Mammary epithelial cell (primary cell): ENCODE measurements at regions not wholly inside any gene's neighbourhood (a gene's known extent, or its start where the extent isn't known, plus 50 kb on each side); places are given as distances from the start of the nearest gene placed in this dataset.
"Not testable (repeated sequence)": the region's sequence is repeated elsewhere in the genome, so short reads cannot be mapped to it uniquely, and the experiment has no call there.

Experiments used
- CTCF ChIP-seq, 2 donors: IDR thresholded peaks in 1 of 2; conservative IDR thresholded peaks in 1 of 2; 2 replicates each; pipeline ENCODE4 v1.5.1; 2011 to 2012; ENCODE audit warnings: inconsistent platforms in 2 of 2, low read length in 2 of 2, mild to moderate bottlenecking in 2 of 2, control low read depth in 1 of 2, low read depth in 1 of 2; ENCODE audit not compliant: insufficient read depth in 1 of 2; ENCODE audit errors: extremely low read depth in 1 of 2
- EZH2 ChIP-seq: IDR thresholded peaks from 2 replicates; pipeline ENCODE4 v1.6.1; 2012; ENCODE audit warnings: low read length, inconsistent platforms, borderline replicate concordance

DNA sequence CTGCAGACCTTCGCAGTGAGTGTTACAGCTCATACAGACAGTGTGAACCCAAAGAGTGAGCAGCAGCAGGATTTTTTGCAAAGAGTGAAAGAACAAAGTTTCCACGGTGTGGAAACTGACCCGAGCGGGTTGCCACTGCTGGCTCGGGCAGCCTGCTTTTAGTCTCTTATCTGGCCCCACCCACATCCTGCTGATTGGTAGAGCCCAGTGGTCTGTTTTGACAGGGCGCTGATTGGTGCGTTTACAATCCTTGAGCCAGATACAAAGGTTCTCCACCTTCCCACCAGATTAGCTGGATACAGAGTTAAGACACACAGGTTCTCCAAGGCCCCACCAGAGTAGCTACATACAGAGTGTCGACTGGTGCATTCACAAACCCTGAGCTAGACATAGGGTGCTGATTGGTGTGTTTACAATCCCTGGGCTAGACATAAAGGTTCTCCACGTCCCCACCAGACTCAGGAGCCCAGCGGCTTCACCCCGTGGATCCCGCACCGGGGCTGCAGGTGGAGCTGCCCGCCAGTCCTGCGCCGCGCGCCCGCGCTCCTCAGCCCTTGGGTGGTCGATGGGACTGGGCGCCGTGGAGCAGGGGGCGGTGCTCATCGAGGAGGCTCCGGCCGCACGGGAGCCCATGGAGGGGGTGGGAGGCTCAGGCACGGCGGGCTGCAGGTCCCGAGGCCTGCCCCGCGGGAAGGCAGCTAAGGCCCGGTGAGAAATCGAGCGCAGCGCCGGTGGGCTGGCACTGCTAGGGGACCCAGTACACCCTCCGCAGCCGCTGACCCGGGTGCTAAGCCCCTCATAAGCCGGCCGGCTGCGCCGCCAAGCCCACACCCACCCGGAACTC, 102.8 kb upstream of the KMT2C start:
- not testable (repeated sequence) for TF ChIP-seq CTCF (conservative IDR thresholded peaks at IDR 0.05 in 1 of 2, IDR thresholded peaks at IDR 0.05 in 1 of 2; ENCODE audit: extremely low read depth in 1 of 2, insufficient read depth in 1 of 2, low read depth in 1 of 2, low read length in 2 of 2); EZH2
